Stimulated activated CD4-positive, alpha-beta T cell treated with anti-CD3 and anti-CD28 coated beads, Interleukin-15, amount 100 ng/mL, for 48 hours (primary cell): ENCODE measurements at regions not wholly inside any gene's neighbourhood (a gene's known extent, or its start where the extent isn't known, plus 50 kb on each side); places are given as distances from the start of the nearest gene placed in this dataset.

Experiments used
- DNase-seq, 2 donors: peaks; one replicate each; pipeline ENCODE4 v3.0.0-alpha.2; 2020; ENCODE audit warnings: low read depth in 2 of 2

- no peak for DNase-seq
These were observed 81.1 kb upstream of the GLI2 start for GRCh38 chr2:120654381-120655134.

DNA sequence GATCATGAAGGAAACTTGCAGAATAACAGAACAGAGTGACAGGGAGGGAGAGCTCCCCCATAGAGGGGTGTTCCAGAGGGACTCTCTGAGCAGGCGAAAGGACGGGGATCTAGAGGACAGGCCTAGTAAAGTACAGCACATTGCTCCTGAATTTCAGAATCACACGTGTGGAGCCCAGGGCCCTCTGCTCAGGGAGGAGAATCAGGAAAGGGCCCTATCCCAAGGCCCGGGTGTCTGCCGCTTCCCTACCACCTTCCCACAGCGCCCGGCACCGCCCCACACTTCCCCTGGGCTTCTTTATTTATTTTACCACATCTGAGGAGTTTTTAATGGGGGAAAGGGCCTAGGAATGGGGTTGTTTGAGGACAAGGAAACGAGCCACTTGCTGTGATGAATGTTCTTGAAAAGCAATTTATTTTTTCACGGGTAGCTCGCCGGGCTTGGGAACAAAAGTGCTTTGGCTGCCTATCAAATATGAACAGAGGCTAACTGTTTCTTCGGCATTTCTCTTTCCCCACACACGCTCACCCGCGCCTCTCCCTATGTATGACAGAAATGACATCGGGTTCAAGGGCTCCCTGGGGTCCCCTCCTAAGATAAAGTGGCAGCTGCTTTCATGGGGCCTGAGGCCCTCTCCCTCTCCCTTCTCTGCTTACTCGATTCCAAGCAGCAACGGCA is 79.3 kb upstream of the GLI2 start:
- DNase-seq = no peak

GRCh38 chr2:120658042-120658769 is 77.5 kb upstream of the GLI2 start:
- DNase-seq = no peak

GRCh38 chr2:120658770-120659158 is 76.9 kb upstream of the GLI2 start:
- no peak for DNase-seq

DNA sequence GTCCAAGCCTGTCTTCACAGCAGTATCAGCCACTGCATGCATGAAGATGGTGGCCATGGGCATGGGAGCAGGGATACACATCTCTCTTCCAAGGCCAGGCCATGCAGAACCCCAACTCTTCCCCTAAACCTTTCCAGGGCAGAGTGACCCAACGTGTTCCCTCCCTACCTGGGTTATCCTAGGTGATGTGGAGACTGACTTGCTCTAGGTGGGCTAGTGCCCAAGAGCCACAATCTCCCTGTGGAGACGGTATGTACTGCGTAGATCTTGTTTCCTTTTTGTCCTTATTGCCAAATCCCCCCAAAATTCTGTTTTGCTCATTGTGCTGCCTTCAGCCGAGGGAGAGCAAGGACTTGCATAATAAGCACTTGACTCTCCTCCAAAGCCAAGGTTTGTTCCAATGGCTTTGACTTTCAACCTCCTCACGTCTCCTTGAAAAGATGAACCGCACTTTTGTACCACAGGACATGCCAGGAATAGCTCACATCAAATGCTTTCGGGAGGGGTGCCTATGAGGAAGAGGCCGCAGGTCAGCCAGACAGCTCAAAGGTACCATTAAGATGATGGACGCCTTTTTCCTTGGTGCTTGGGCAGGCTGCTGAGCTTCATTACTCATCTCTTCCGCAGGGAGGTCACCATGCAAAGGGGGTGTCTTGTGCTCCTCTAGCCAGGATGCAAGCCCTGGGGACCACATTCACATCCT is 76.2 kb upstream of the GLI2 start:
- no peak for DNase-seq

GRCh38 chr2:120660056-120660694 is 75.5 kb upstream of the GLI2 start:
- DNase-seq = no peak

DNA sequence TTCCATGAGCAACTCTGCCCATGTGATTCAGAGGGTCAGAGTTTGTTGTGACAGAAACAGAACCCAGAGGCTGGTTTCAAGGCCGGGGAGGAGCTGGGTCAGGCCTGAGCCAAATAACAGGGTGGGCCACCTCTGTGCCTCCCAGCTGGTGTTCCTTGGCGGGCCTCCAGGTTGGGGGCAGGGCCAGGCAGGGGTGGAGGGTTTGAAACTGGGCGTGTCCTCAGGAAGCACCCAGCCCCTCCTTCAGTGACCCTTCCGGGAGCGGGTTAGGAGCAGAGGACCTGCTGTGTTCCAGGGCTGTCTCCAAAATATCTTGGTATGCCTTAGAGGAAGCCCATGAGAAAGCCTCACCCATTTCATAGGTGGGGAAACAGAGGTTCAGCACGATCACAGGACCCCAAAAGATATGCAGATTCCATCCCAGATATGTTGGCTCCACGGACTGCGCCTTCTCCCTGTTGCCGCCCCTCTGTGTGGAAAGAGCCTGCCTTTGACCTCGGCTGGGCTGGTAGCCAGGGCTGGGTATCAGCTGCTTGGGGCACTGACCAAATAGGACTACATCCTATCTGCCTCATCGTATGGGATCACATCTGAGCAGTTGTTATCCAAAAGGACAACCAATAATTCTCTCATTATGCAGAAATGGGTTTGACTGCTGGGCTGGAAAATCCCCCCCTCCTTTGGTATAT is 74.8 kb upstream of the GLI2 start:
- DNase-seq = no peak

GRCh38 chr2:120661551-120661950 is 74.1 kb upstream of the GLI2 start:
- no peak for DNase-seq

DNA sequence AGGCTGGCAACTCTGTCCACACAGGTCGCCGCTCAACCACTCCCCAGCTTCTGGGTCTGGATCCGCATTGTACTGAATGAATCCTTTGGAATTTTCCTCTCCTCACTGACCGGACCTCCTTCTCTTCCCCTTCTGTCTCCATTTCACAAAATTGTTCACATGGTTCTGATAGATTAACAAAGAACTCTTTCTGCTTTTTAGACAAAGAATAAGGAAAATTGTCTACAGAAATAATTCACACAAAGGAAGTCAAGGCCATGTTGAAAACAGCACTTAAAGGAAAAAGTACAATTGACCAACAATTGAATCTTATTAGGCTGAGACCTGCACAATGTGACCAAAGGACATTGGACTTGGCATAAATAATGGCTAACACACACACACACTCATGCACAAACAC is 73.6 kb upstream of the GLI2 start:
- DNase-seq = no peak

- no peak for DNase-seq
These were observed 72.9 kb upstream of the GLI2 start for GRCh38 chr2:120662746-120663145.

- DNase-seq = no peak
These were observed 69.2 kb upstream of the GLI2 start for GRCh38 chr2:120666433-120666832.

DNA sequence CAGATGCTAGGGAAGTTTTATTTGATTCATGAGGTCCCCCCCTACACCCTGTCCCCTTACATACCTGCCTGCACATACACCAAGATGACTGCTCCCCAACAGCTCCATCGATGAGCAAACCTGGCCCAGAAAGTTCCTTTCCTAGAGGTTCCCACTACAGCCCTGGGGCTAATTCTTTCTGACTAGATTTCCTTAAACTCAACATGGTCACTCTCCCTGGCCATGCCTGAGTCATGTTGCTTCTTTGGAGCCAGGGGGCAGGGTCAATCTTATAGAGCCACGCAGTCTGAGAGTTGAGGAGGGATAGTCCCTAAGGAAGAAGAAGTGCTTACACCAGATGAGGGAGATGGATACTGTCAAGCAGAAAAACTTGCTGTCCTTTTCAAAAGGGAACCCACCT is 67.7 kb upstream of the GLI2 start:
- DNase-seq = no peak

- no peak for DNase-seq
These were observed 66.3 kb upstream of the GLI2 start for GRCh38 chr2:120669121-120669952.

- DNase-seq = no peak
These were observed 65.7 kb upstream of the GLI2 start for GRCh38 chr2:120669971-120670370.

- DNase-seq = no peak
These were observed 65.3 kb upstream of the GLI2 start for GRCh38 chr2:120670371-120670770.

DNA sequence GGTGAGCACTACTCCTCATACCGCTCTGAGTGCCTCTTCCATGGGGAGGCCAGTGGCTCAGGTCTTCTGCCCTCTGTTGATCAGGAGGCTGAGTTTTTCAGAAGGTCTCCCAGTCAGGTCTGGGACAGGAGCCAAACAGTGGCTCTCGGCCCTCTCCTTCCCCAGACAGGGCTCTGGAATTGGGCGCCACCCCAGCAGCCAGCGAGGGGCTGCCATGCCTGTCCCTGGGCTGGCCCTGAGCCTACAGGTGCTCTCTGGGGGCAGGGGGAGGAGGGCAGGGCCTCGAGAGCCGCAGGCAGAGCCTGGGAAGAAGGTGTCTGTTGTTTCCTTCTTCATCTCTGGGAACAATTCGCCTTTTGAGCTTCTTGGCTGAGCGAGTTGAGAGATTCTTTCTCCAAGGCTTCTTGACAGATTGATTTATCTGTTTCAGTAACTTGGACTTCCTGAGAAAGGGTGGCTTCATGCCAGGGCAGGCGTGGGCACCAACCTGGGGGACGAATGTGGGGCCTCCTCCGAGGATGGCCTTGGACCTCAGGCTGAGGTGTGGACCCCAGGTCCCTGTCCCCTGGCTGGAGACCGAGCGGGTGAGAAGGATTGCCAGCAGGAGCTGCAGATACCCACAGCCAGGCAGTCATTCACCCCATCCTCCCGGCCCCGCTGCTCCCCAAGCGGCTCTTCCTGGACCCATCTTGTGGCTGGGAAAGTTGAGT is 64.7 kb upstream of the GLI2 start:
- no peak for DNase-seq

DNA sequence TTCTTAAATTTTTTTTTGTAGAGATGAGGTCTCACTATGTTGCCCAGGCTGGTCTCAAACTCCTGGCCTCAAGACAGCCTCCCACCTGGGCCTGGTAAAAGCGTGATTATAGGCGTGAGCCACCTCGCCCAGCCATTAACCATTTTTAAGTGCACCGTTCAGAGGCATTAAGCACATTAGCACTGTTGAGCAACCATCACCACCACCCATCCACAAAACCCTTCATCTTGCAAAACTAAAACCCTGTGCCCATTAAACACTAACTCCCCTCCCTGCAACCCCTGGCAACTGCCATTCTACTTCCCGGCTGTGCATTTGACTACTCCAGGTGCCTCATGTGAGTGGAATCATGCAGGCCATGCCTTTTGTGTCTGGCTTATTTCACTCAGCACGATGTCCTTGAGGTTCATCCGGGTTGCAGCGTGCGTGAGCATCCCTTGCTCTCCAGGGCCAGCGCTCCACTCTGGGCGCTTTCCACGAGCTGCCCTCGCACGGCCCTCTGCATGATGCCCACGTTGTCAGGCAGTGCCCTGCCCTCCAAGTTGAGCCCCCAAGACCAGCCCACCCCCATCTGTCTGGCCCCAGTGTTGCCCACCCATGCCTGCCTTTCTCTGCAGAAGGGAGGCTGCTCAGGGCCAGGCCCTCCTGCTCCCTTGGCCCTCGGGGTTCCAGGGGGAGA is 63.0 kb upstream of the GLI2 start:
- no peak for DNase-seq

DNA sequence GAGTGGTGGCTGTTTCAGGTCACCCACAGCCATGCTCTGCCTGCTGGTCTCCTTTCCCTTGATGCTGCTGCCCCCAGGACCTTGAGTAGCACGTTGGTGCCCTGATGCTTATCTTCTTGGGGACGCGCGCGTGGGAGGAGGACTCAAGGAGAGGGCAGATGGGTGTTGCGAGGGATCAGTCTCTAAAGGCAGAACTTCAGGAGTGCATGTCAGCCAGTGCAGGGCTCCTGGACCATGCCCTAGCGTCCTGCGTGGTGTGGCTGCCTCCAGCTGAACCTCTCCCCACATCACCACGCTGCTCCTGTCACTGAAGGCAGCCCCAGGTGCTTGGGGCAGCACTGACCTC is 62.5 kb upstream of the GLI2 start:
- no peak for DNase-seq

DNA sequence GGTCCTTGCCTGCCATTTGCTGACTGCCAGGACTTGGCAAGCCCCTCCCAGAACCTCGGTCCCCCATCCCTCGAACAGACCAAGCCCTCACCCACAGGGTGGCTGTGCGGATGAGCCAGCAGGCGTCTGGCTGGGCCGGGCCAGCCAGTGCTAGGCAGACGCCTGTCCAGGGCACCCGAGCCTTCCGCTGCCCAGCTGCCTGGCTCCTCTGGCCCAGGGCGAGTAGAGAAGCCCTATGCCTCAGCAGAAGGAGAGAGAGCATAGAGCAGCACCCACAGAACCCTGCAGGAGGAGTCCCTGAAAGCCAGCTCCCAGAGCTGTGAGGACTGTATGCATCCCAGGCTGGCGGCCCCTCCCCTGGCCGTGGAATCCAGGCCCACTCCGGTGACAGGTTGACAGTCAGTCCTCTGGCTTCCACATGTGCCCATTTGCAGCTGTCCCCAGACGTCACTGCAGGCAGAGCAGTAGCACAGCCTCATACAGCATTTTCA is 62.1 kb upstream of the GLI2 start:
- no peak for DNase-seq
